H9 (cell line): ENCODE measurements at regions not wholly inside any gene's neighbourhood (a gene's known extent, or its start where the extent isn't known, plus 50 kb on each side); places are given as distances from the start of the nearest gene placed in this dataset.

ENCODE experiments used
- DNase-seq: peaks from one replicate; pipeline ENCODE4 v3.0.0-alpha.2; 2017
- H2AFZ ChIP-seq: one replicate; pipeline ENCODE4 v1.6.1; 2013; ENCODE audit warnings: mild to moderate bottlenecking, low read length, control low read depth, moderate library complexity
- H2AK5ac ChIP-seq: 2 replicates; pipeline ENCODE4 v1.6.1; 2013; ENCODE audit warnings: low read length, control low read depth, mixed read lengths; ENCODE audit not compliant: insufficient read length
- H2BK120ac ChIP-seq: one replicate; pipeline ENCODE4 v1.6.1; 2013; ENCODE audit warnings: low read depth, mild to moderate bottlenecking, low read length, control low read depth, inconsistent platforms; ENCODE audit not compliant: poor library complexity, severe bottlenecking
- H2BK12ac ChIP-seq: 2 replicates; pipeline ENCODE4 v1.6.1; 2013; ENCODE audit warnings: low read length, control low read depth, mixed read lengths, low read depth; ENCODE audit not compliant: insufficient read length
- H2BK15ac ChIP-seq: 2 replicates; pipeline ENCODE4 v1.6.1; 2013; ENCODE audit warnings: low read depth, low read length, control low read depth
- H2BK20ac ChIP-seq: one replicate; pipeline ENCODE4 v1.6.1; 2013; ENCODE audit warnings: low read depth, mild to moderate bottlenecking, low read length, control low read depth, inconsistent platforms; ENCODE audit not compliant: poor library complexity, severe bottlenecking
- H2BK5ac ChIP-seq: 2 replicates; pipeline ENCODE4 v1.6.1; 2013; ENCODE audit warnings: low read length, control low read depth, mixed read lengths; ENCODE audit not compliant: insufficient read length
- H3K14ac ChIP-seq: 2 replicates; pipeline ENCODE4 v1.6.1; 2013; ENCODE audit warnings: low read length, control low read depth; ENCODE audit not compliant: insufficient read depth
- H3K18ac ChIP-seq: 2 replicates; pipeline ENCODE4 v1.6.1; 2013; ENCODE audit warnings: low read depth, mild to moderate bottlenecking, mixed read lengths, low read length, control low read depth; ENCODE audit not compliant: insufficient read length
- H3K23ac ChIP-seq: 2 replicates; pipeline ENCODE4 v1.6.1; 2013; ENCODE audit warnings: low read length, control low read depth, mixed read lengths, low read depth; ENCODE audit not compliant: insufficient read length
- H3K23me2 ChIP-seq: 2 replicates; pipeline ENCODE4 v1.6.1; 2013; ENCODE audit warnings: low read depth, mild to moderate bottlenecking, mixed read lengths, low read length, control low read depth; ENCODE audit not compliant: insufficient read length, poor library complexity, severe bottlenecking
- H3K27ac ChIP-seq: 2 replicates; pipeline ENCODE4 v1.5.1; 2013; ENCODE audit warnings: low read length, control low read depth, mixed read lengths, low read depth; ENCODE audit not compliant: insufficient read length
- H3K27me3 ChIP-seq: 2 replicates; pipeline ENCODE4 v1.6.1; 2013; ENCODE audit warnings: low read length, control low read depth, inconsistent platforms; ENCODE audit not compliant: insufficient read depth
- H3K4ac ChIP-seq: 2 replicates; pipeline ENCODE4 v1.6.1; 2013; ENCODE audit warnings: low read depth, mild to moderate bottlenecking, control low read depth, inconsistent platforms, low read length, moderate library complexity
- H3K4me1 ChIP-seq: 2 replicates; pipeline ENCODE4 v1.6.1; 2013; ENCODE audit warnings: low read length, control low read depth, inconsistent platforms; ENCODE audit not compliant: insufficient read depth
- H3K4me2 ChIP-seq: 2 replicates; pipeline ENCODE4 v1.6.1; 2013; ENCODE audit warnings: low read length, control low read depth, mixed read lengths; ENCODE audit not compliant: insufficient read length, insufficient read depth
- H3K56ac ChIP-seq: 2 replicates; pipeline ENCODE4 v1.6.1; 2013; ENCODE audit warnings: low read depth, mild to moderate bottlenecking, mixed read lengths, low read length, control low read depth; ENCODE audit not compliant: insufficient read length
- H3K79me1 ChIP-seq: 2 replicates; pipeline ENCODE4 v1.6.1; 2013; ENCODE audit warnings: low read depth, mild to moderate bottlenecking, moderate library complexity, low read length, control low read depth, inconsistent platforms; ENCODE audit not compliant: insufficient read depth, poor library complexity, severe bottlenecking
- H3K79me2 ChIP-seq: 2 replicates; pipeline ENCODE4 v1.6.1; 2013; ENCODE audit warnings: low read length, control low read depth, inconsistent platforms; ENCODE audit not compliant: insufficient read depth
- H3K9ac ChIP-seq: 2 replicates; pipeline ENCODE4 v1.6.1; 2013; ENCODE audit warnings: low read length, control low read depth, mixed read lengths; ENCODE audit not compliant: insufficient read length; ENCODE audit errors: extremely low read depth
- H3K9me3 ChIP-seq: one replicate; pipeline ENCODE4 v1.6.1; 2013; ENCODE audit warnings: low read depth, low read length, inconsistent platforms; ENCODE audit not compliant: control insufficient read depth
- H3T11ph ChIP-seq: one replicate; pipeline ENCODE4 v1.6.1; 2013; ENCODE audit warnings: mild to moderate bottlenecking, low read length, control low read depth, inconsistent platforms
- H4K20me1 ChIP-seq: one replicate; pipeline ENCODE4 v1.6.1; 2013; ENCODE audit not compliant: control insufficient read depth, insufficient read length, insufficient read depth
- H4K5ac ChIP-seq: 2 replicates; pipeline ENCODE4 v1.6.1; 2013; ENCODE audit warnings: low read depth, mild to moderate bottlenecking, mixed read lengths, low read length, control low read depth; ENCODE audit not compliant: insufficient read length
- H4K8ac ChIP-seq: replicated peaks from 2 replicates; pipeline ENCODE4 v1.6.1; 2013; ENCODE audit warnings: low read length, control low read depth, mixed read lengths, low read depth; ENCODE audit not compliant: insufficient read length
- H4K91ac ChIP-seq: 2 replicates; pipeline ENCODE4 v1.6.1; 2013; ENCODE audit warnings: low read depth, mild to moderate bottlenecking, moderate library complexity, mixed read lengths, low read length, control low read depth; ENCODE audit not compliant: insufficient read length
- H3K27ac Mint-ChIP-seq, 3 experiments: 2 replicates in 2 of 3; 3 replicates in 1 of 3; pipeline ENCODE4 v1.8.0; 2020 to 2021; ENCODE audit warnings: mixed read lengths in 3 of 3, mild to moderate bottlenecking in 1 of 3, moderate library complexity in 1 of 3
- H3K27me3 Mint-ChIP-seq: 2 replicates; pipeline ENCODE4 v1.8.0; 2021; ENCODE audit warnings: low read depth, mild to moderate bottlenecking, moderate library complexity, mixed read lengths
- H3K36me3 Mint-ChIP-seq, 3 experiments: 2 replicates in 2 of 3; 3 replicates in 1 of 3; pipeline ENCODE4 v1.8.0; 2020 to 2021; ENCODE audit warnings: low read depth in 3 of 3, mixed read lengths in 3 of 3; ENCODE audit not compliant: insufficient read depth in 1 of 3
- H3K4me1 Mint-ChIP-seq, 2 experiments: 2 replicates each; pipeline ENCODE4 v1.8.0; 2020; ENCODE audit warnings: mixed read lengths in 2 of 2
- H3K4me3 Mint-ChIP-seq, 2 experiments: 2 replicates in 1 of 2; 3 replicates in 1 of 2; pipeline ENCODE4 v1.8.0; 2020 to 2021; ENCODE audit warnings: mild to moderate bottlenecking in 2 of 2, mixed read lengths in 2 of 2, moderate library complexity in 1 of 2
- H3K9me3 Mint-ChIP-seq, 2 experiments: 2 replicates in 1 of 2; 3 replicates in 1 of 2; pipeline ENCODE4 v1.8.0; 2020; ENCODE audit warnings: mild to moderate bottlenecking in 2 of 2, mixed read lengths in 2 of 2, moderate library complexity in 1 of 2
- CTCF ChIP-seq: fragments of 200-600 bp; sonication (generic); conservative IDR thresholded peaks from 3 replicates; pipeline ENCODE4 v1.8.0; 2021; ENCODE audit warnings: antibody characterized with exemption, mild to moderate bottlenecking
- WGBS: extraction: QIAGEN DNeasy Blood & Tissue Kit; methylation state at CpG from one replicate; pipeline ENCODE4 v1.1.7; 2013; ENCODE audit warnings: missing lambda C conversion rate, low lambda C conversion rate, mixed read lengths; ENCODE audit not compliant: insufficient read length; ENCODE audit errors: extremely low coverage; 5-methylcytosine and 5-hydroxymethylcytosine counted together

- H4K20me1 ChIP-seq: no peaks in the 10 kb centered on the region
- no peak overlapping the region for H4K5ac ChIP-seq
- no peak overlapping the region for H4K8ac ChIP-seq
- WGBS: no CpG with 5 or more reads among the region's 28 CpGs
- H2BK120ac ChIP-seq: no peak overlapping the region
- DNase-seq: no peak
- no peaks in the 10 kb centered on the region; the same call in 1 of the 2 replicates for H3K4me1 ChIP-seq
- no peak overlapping the region for H3T11ph ChIP-seq
- no peak overlapping the region for H2AFZ ChIP-seq
- H2BK12ac ChIP-seq: no peak overlapping the region
- no peak overlapping the region for H4K91ac ChIP-seq
- no peak overlapping the region for H3K27ac ChIP-seq
- H3K9me3 ChIP-seq: no peaks in the 10 kb centered on the region
- no peak for TF ChIP-seq CTCF
- H2AK5ac ChIP-seq: no peak overlapping the region
- H3K4me3 Mint-ChIP-seq: no peak overlapping the region
- no peak overlapping the region for H3K23ac ChIP-seq
- no peak overlapping the region for H2BK15ac ChIP-seq
- H3K79me2 ChIP-seq: no peaks in the 10 kb centered on the region
- peaks cover 0 to 4% (median 2%) of the 10 kb centered on the region in 3 experiments; a peak in 2 of 7 replicates for H3K36me3 Mint-ChIP-seq
- peaks cover 11% of the 10 kb centered on the region in 2 experiments for H3K4me1 Mint-ChIP-seq
- no peak overlapping the region for H3K4ac ChIP-seq
- no peak overlapping the region for H3K14ac ChIP-seq
- peaks cover 8% of the 10 kb centered on the region for H3K27me3 Mint-ChIP-seq
- H2BK5ac ChIP-seq: no peak overlapping the region
- no peaks in the 10 kb centered on the region for H3K27me3 ChIP-seq
- no peak overlapping the region for H3K9ac ChIP-seq
- no peak overlapping the region for H2BK20ac ChIP-seq
- H3K27ac Mint-ChIP-seq: no peak overlapping the region
- H3K56ac ChIP-seq: no peak overlapping the region
- H3K79me1 ChIP-seq: no peaks in the 10 kb centered on the region
- no peak overlapping the region for H3K4me2 ChIP-seq
- no peak overlapping the region for H3K18ac ChIP-seq
- no peaks in the 10 kb centered on the region for H3K23me2 ChIP-seq
- H3K9me3 Mint-ChIP-seq: peaks cover 0 to 7% of the 10 kb centered on the region in 2 experiments; a peak in 2 of 5 replicates
These were observed 343.5 kb upstream of the RGMA start for GRCh38 chr15:93432474-93432873.
